ENCODE measurements at regions not wholly inside any gene's neighbourhood (a gene's known extent, or its start where the extent isn't known, plus 50 kb on each side); places are given as distances from the start of the nearest gene placed in this dataset.

GRCh38 chr2:84224121-84224520, 235.0 kb downstream of the SUCLG1 start:
- TF ChIP-seq CTCF (IDR thresholded peaks at IDR 0.05; ENCODE audit: insufficient read depth, low read length, poor library complexity, severe bottlenecking) (no peak), EZH2phosphoT487 (conservative IDR thresholded peaks at IDR 0.05; ENCODE audit: low read length) (no peak)

All from SU-DHL-6 (cell line).